ENCODE measurements at regions not wholly inside any gene's neighbourhood (a gene's known extent, or its start where the extent isn't known, plus 50 kb on each side); places are given as distances from the start of the nearest gene placed in this dataset.

DNA sequence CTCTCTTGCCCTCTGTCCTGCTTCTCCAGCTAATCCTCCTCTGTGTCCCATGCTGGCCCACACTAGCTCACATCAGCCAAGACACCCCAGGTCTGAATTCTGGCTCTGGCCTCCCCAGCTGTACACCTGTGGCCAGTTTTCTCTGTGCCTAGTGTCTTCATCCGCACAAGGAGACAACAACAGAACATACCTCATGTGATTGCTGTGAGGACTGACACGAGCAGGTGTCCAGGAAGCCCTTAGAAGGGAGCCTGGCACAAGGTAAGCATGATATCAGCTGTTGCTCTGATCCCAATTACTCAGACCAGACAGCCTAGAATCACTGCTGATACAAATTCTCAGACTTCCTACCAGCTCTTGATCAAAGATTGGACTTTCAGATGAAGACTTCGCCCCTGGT is 71.2 kb upstream of the GJB5 start:
- H3K36me3 Mint-ChIP-seq (ENCODE audit: low read depth): no peaks in the 10 kb centered on the region
- DNase-seq (ENCODE audit: low spot score): no peak
- peaks cover 9% of the 10 kb centered on the region for H3K4me1 Mint-ChIP-seq (ENCODE audit: low read depth)
- no peak overlapping the region for H3K4me3 Mint-ChIP-seq
- H3K27me3 Mint-ChIP-seq (ENCODE audit: low read depth): peaks cover 5% of the 10 kb centered on the region
- H3K9me3 Mint-ChIP-seq: no peaks in the 10 kb centered on the region
- H3K27ac Mint-ChIP-seq: no peak overlapping the region

DNA sequence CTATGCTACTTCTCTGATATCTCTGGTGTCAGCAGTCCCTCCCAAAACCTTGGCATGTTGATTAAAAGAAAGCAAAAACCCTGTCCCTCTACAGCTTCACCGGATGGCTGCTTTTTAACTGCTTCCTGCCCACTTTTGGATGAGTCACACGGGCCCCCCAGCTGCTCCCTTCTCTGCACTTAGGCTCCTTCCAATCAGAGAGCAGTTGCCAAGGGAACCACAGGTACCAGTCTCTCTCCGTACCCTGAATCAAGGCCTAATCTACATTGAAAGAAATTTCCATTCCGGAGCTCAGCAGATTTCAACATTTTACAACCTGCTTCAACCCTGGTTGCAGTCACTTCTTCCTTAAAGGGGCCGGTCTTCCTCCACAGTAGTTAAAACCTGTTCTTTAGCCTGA is 70.6 kb upstream of the GJB5 start:
- no peaks in the 10 kb centered on the region for H3K9me3 Mint-ChIP-seq
- H3K27ac Mint-ChIP-seq: no peak overlapping the region
- H3K4me3 Mint-ChIP-seq: no peak overlapping the region
- no peak for DNase-seq (ENCODE audit: low spot score)
- no peaks in the 10 kb centered on the region for H3K36me3 Mint-ChIP-seq (ENCODE audit: low read depth)
- peaks cover 9% of the 10 kb centered on the region for H3K4me1 Mint-ChIP-seq (ENCODE audit: low read depth)
- H3K27me3 Mint-ChIP-seq (ENCODE audit: low read depth): peaks cover 5% of the 10 kb centered on the region

DNA sequence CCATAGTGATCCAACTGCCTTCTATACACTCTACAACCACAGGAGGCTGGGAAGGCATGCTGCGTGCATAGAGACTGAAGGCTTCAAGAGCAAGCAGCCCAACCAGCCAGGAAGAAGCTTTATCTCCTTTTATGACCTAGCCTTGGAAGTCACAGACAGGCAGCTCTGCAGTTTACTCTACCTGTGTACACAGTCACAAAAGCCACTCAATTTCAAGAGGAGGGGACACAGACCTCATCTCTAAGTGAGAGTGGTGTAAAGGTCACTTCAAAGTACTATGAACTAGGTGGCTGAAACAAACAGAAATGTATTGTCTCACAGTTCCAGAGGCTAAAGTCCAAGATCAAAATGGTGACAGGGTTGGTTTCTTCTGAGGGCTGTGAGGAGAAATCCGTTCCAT is 69.6 kb upstream of the GJB5 start:
- no peaks in the 10 kb centered on the region for H3K36me3 Mint-ChIP-seq (ENCODE audit: low read depth)
- DNase-seq (ENCODE audit: low spot score): no peak
- no peak overlapping the region for H3K4me3 Mint-ChIP-seq
- H3K27ac Mint-ChIP-seq: no peak overlapping the region
- H3K4me1 Mint-ChIP-seq (ENCODE audit: low read depth): peaks cover 9% of the 10 kb centered on the region
- no peaks in the 10 kb centered on the region for H3K9me3 Mint-ChIP-seq
- peaks cover 8% of the 10 kb centered on the region for H3K27me3 Mint-ChIP-seq (ENCODE audit: low read depth)

DNA sequence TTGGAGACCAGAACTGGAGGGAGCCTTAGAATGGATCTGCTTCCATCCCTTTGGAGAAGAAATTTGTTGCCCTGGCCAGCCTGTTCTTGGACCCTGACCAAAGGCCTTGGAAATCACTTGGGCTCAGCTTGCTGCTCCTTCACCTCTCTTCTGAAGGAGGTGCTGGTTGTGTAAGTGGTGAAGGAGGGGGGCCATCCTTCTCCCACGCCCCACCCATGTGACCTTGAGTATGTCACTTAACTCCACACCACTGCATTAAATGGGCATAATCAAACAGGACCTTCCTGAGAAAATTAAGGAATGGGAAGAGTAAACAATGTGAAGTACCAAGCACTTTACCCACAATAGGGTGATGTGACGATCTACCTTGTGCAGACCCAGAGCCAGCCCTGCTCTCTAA is 68.3 kb upstream of the GJB5 start:
- no peak for DNase-seq (ENCODE audit: low spot score)
- no peaks in the 10 kb centered on the region for H3K9me3 Mint-ChIP-seq
- H3K4me3 Mint-ChIP-seq: no peak overlapping the region
- H3K27me3 Mint-ChIP-seq (ENCODE audit: low read depth): peaks cover 8% of the 10 kb centered on the region
- peaks cover 9% of the 10 kb centered on the region for H3K4me1 Mint-ChIP-seq (ENCODE audit: low read depth)
- H3K27ac Mint-ChIP-seq: no peak overlapping the region
- no peaks in the 10 kb centered on the region for H3K36me3 Mint-ChIP-seq (ENCODE audit: low read depth)

DNA sequence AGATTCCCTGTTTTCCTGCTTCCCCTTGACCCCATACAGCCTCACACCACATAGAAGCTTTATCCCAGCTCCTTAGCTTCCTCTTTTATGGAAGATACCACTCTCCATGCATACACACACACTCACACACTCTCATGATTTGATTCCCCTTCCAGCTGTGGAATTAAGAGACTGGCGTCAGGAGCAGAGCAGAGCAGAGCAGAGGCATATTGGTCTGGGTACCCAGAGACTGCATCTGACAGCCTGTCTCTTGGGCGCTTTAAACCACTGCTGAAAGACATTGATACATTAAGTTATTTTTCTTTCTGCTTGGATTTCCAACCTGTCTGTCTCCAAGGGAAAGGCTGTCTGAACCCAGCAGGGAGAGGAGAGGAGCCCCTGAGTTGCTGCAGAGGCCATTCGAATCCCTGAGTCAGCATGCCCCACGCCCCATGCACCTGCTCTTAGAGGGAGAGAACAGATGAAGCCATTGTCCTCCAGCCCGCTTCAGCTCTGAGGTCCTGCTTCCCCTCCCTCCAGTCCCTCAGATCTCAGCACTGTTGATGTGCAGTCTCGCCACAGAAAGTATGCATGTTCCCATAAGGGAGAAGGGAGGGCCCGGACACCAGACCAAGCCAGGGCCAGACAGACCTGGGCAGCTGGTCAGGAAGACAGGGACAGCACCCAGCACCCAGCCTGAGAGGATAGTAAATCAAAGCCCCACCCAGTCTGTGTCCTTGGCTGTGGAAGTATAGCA is 66.7 kb upstream of the GJB5 start:
- H3K36me3 Mint-ChIP-seq (ENCODE audit: low read depth): no peaks in the 10 kb centered on the region
- no peak overlapping the region for H3K27ac Mint-ChIP-seq
- H3K4me3 Mint-ChIP-seq: no peak overlapping the region

DNA sequence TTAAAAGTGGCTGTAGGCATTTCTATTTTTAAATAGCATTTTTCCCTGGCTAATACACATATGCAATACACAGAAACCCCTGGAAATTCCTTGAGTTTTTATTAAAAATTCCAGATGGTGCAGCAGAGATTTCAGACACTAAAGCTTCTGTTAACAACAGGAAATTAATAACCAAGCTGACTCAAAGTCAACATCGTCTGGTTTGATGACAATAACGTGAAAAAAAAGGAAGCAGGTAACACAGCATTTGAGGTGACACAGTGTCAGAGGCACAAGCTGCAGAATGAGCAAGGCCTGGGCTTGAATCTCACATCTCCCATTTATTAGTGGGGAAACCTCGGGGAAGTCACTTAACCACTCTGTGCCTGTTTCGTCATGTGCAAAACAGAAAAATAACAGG is 64.6 kb upstream of the GJB5 start:
- peaks cover 8% of the 10 kb centered on the region for H3K27me3 Mint-ChIP-seq (ENCODE audit: low read depth)
- no peak for DNase-seq (ENCODE audit: low spot score)
- H3K36me3 Mint-ChIP-seq (ENCODE audit: low read depth): no peaks in the 10 kb centered on the region
- H3K27ac Mint-ChIP-seq: no peak overlapping the region
- no peaks in the 10 kb centered on the region for H3K9me3 Mint-ChIP-seq
- no peaks in the 10 kb centered on the region for H3K4me1 Mint-ChIP-seq (ENCODE audit: low read depth)
- no peak overlapping the region for H3K4me3 Mint-ChIP-seq

More for the DNA sequence above, 66.7 kb upstream of the GJB5 start:
- H3K9me3 Mint-ChIP-seq: no peaks in the 10 kb centered on the region
- H3K4me1 Mint-ChIP-seq (ENCODE audit: low read depth): peaks cover 9% of the 10 kb centered on the region
- DNase-seq (ENCODE audit: low spot score): no peak
- peaks cover 8% of the 10 kb centered on the region for H3K27me3 Mint-ChIP-seq (ENCODE audit: low read depth)

DNA sequence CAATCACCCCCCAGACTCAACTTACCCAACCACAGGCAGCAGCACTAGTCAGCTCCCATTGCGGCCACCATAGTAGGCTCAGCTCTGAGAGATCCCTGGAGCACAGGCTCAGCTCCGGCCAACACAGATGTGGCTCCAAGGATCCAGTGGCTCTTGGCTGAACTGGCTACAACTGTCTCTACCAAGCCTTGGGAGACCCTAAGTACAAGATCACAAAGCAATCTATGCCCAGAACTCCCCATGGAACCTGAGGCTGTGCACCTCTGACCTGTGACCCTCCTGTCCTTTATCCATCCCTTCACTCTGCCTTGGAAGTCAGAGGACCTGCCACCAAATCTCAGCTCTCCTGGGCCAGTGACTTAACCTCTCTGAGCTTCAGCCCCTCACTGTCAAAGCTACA is 61.8 kb upstream of the GJB5 start:
- no peak for DNase-seq (ENCODE audit: low spot score)
- H3K9me3 Mint-ChIP-seq: no peaks in the 10 kb centered on the region
- H3K4me3 Mint-ChIP-seq: no peak overlapping the region
- H3K27me3 Mint-ChIP-seq (ENCODE audit: low read depth): peaks cover 6% of the 10 kb centered on the region
- no peaks in the 10 kb centered on the region for H3K4me1 Mint-ChIP-seq (ENCODE audit: low read depth)
- H3K36me3 Mint-ChIP-seq (ENCODE audit: low read depth): no peaks in the 10 kb centered on the region
- no peak overlapping the region for H3K27ac Mint-ChIP-seq

DNA sequence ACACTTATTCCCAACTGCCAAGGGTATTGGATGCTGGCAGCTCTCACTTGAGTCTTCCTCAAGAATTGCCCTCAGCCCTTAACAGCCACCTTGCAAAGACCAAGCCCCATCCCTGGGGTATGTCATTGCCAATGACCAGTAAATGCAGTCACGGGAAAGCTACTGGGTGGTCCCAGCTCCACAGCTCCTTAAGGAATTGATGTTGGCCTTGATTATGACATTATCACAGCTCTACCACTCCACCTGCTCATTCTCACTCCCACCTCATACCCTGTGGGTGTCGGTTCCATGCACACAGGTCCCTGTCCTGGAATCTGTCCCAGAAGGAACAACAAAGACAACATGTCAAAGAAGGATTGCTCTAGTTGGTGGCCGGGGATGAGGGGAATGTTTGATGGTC is 60.5 kb upstream of the GJB5 start:
- no peak for DNase-seq (ENCODE audit: low spot score)
- H3K9me3 Mint-ChIP-seq: no peaks in the 10 kb centered on the region
- no peaks in the 10 kb centered on the region for H3K36me3 Mint-ChIP-seq (ENCODE audit: low read depth)
- H3K27me3 Mint-ChIP-seq (ENCODE audit: low read depth): peaks cover 6% of the 10 kb centered on the region
- no peaks in the 10 kb centered on the region for H3K4me1 Mint-ChIP-seq (ENCODE audit: low read depth)
- no peak overlapping the region for H3K4me3 Mint-ChIP-seq
- H3K27ac Mint-ChIP-seq: no peak overlapping the region

DNA sequence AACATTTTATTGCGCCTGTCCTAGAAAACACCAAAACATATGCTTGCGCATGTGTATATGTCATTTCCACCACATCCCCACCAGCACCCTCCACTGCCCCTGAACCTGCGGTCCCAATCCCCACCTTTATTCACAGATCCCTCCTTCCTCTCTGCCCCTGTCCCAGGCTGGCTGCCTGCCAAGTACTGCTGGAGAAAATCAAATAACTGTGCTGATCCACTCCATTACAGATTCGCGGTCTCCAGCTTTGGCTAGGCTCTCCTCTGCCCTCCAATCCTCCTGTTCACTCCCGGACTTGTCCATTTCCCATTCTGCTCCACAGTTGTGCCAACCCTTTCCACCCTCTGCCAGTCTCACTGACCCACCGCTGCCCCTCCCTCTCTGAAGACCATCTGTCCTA is 59.3 kb upstream of the GJB5 start:
- no peak for DNase-seq (ENCODE audit: low spot score)
- Mint-ChIP-seq H3K27me3 (ENCODE audit: low read depth) (peaks cover 3% of the 10 kb centered on the region), H3K36me3 (ENCODE audit: low read depth) (no peaks in the 10 kb centered on the region), H3K4me3 (no peak overlapping the region), H3K4me1 (ENCODE audit: low read depth) (no peaks in the 10 kb centered on the region), H3K27ac (no peak overlapping the region), H3K9me3 (no peaks in the 10 kb centered on the region)

DNA sequence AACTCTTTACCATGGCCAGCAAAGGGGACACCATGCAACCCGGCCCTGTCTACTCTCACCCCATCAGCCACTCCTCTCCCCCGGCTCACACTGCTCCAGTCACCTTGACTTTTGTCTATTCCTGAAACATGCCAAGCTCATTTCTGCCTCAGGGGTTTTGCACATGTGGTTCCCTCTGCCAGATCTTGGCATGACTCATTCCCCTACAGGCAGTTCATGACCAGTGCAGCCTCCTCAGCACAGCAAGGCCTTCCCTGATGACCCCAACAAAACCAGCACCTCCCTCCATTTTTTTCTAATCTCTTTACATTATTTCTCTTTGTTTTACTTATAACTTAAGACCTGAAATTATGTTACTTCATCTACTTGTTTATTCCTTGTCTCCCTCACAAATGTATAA is 58.6 kb upstream of the GJB5 start:
- Mint-ChIP-seq H3K9me3 (no peaks in the 10 kb centered on the region), H3K27me3 (ENCODE audit: low read depth) (peaks cover 3% of the 10 kb centered on the region), H3K4me1 (ENCODE audit: low read depth) (no peaks in the 10 kb centered on the region), H3K36me3 (ENCODE audit: low read depth) (no peaks in the 10 kb centered on the region), H3K27ac (no peak overlapping the region), H3K4me3 (no peak overlapping the region)
- no peak for DNase-seq (ENCODE audit: low spot score)

DNA sequence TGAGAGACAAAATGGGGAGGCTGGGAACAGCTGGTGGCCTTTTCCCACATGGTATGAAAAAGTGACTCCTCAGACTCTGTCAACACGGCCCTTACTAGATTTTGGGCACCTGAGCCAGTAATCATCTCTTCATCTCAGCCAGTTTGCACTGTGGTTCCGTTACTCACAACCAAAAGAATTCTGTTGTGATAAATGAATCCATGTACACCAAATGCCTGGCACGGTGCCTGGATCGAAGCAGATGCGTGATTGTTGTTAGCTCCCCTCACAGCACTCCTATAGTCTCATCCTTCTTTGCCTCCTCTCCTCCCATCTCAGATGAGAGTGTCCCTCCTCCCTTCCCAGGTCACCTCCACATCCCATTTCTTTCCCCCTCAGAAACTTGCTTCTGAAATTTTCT is 57.9 kb upstream of the GJB5 start:
- Mint-ChIP-seq H3K27ac (no peak overlapping the region), H3K9me3 (no peaks in the 10 kb centered on the region)

DNA sequence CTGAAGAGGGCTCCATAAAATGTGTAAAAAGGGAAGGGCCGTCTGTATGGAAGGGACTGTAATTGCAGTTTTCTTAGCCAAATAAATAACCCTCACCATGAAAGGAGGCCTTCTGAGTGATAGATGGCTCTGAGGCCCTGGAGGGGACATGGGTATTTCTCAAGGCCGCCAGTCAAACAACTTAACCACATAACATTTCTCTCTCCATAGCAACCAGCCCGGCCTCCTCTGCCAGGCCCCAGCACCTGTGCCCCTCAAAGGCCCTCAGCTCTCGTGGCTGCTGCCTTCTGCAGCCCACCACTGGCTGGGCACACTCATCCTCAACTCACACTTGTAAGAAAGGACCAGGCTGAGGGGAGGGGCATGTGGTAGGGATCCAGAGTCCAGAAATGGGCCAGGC is 57.0 kb upstream of the GJB5 start:
- Mint-ChIP-seq H3K9me3 (no peaks in the 10 kb centered on the region), H3K27ac (no peak overlapping the region), H3K4me3 (no peak overlapping the region), H3K36me3 (ENCODE audit: low read depth) (no peaks in the 10 kb centered on the region), H3K27me3 (ENCODE audit: low read depth) (peaks cover 3% of the 10 kb centered on the region), H3K4me1 (ENCODE audit: low read depth) (no peaks in the 10 kb centered on the region)
- no peak for DNase-seq (ENCODE audit: low spot score)

More for the DNA sequence above, 57.9 kb upstream of the GJB5 start:
- peaks cover 3% of the 10 kb centered on the region for H3K27me3 Mint-ChIP-seq (ENCODE audit: low read depth)
- H3K4me3 Mint-ChIP-seq: no peak overlapping the region
- H3K36me3 Mint-ChIP-seq (ENCODE audit: low read depth): no peaks in the 10 kb centered on the region
- no peak for DNase-seq (ENCODE audit: low spot score)
- H3K4me1 Mint-ChIP-seq (ENCODE audit: low read depth): no peaks in the 10 kb centered on the region

DNA sequence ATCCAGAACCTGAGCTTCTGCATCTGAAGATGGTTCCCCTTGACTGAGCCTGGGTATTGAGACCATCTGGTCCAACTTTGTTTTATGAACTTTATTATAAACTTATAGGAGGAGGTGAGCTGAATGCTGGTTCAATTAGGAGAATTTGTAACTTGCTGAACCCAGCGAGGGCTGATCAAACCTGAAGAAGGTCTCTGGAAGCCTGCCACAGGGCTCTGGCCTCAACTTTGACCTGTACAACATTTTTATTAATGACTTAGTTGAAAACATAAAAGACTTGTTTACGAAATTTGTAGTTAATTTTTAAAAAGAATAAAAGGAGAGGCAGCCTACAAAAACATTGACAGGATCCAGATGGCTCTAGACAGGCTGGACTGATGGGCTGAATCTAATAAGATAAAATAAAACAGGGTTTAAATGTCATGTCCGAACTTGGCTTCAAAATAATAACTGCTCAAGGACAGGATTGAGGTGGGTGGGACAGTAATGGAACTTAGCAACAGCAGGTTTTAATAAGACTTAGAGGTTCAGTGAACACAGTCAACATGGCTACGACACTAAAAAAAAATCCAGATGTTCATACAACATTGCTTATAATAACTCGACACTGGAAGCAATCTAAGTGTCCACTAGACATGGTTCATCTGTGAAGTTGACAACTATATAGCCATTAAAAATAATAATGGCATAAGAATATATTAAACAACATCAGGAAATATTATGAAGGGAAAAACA is 53.4 kb upstream of the GJB5 start:
- H3K27me3 Mint-ChIP-seq (ENCODE audit: low read depth): peaks cover 2% of the 10 kb centered on the region
- no peaks in the 10 kb centered on the region for H3K9me3 Mint-ChIP-seq
- H3K4me1 Mint-ChIP-seq (ENCODE audit: low read depth): no peaks in the 10 kb centered on the region
- H3K4me3 Mint-ChIP-seq: no peak overlapping the region
- H3K27ac Mint-ChIP-seq: no peak overlapping the region
- DNase-seq (ENCODE audit: low spot score): no peak
- no peaks in the 10 kb centered on the region for H3K36me3 Mint-ChIP-seq (ENCODE audit: low read depth)

All from T-helper 2 cell treated with Interferon-gamma antibody and Interleukin-4, amounts not matched to agents 5 μg/mL and 100 μg/mL, for 36 hours (primary cell).